Activated B cell treated with CpG ODN at 0.5 μM for 24 hours (primary cell): ENCODE measurements at regions not wholly inside any gene's neighbourhood (a gene's known extent, or its start where the extent isn't known, plus 50 kb on each side); places are given as distances from the start of the nearest gene placed in this dataset.

Experiments
- ATAC-seq: fragments of 200-7000 bp; cut with Tn5 transposase; one replicate; pipeline ENCODE4 v1.10.0; 2021; ENCODE audit warnings: low read depth, mild to moderate bottlenecking, moderate library complexity
- CTCF ChIA-PET: fragments of 350-600 bp; sonication (Branson Sonifier 250); formaldehyde crosslinking; loops from one replicate; lab custom pipeline; 2021; ENCODE audit warnings: antibody characterized with exemption; lab: Charles Lee
- POLR2A ChIA-PET: fragments of 350-600 bp; sonication (Branson Sonifier 250); formaldehyde crosslinking; loops from one replicate; lab custom pipeline; 2021; ENCODE audit warnings: antibody characterized with exemption; lab: Charles Lee
- DNase-seq: peaks from one replicate; pipeline ENCODE4 v3.0.0; 2022
- H3K27ac Mint-ChIP-seq: one replicate; pipeline ENCODE4 v1.8.0; 2020; ENCODE audit warnings: mixed read lengths
- H3K27me3 Mint-ChIP-seq: one replicate; pipeline ENCODE4 v1.8.0; 2021; ENCODE audit warnings: mixed read lengths
- H3K36me3 Mint-ChIP-seq: one replicate; pipeline ENCODE4 v1.8.0; 2021; ENCODE audit warnings: low read depth, mixed read lengths
- H3K4me1 Mint-ChIP-seq: one replicate; pipeline ENCODE4 v1.8.0; 2021; ENCODE audit warnings: mixed read lengths
- H3K4me3 Mint-ChIP-seq: one replicate; pipeline ENCODE4 v1.8.0; 2020; ENCODE audit warnings: mild to moderate bottlenecking, mixed read lengths
- H3K9me3 Mint-ChIP-seq: one replicate; pipeline ENCODE4 v1.8.0; 2020; ENCODE audit warnings: mixed read lengths
- intact Hi-C: fragments of 100-400 bp; cut with micrococcal nuclease; formaldehyde crosslinking; loops from one replicate; pipeline ENCODE4 v1.15.1; 2024
- TF ChIP-seq, protein P1 (sequence below): fragments of 200-600 bp; IDR thresholded peaks from one replicate; pipeline ENCODE4 v1.8.0; 2022; ENCODE audit warnings: antibody characterized with exemption, mild to moderate bottlenecking

DNA sequence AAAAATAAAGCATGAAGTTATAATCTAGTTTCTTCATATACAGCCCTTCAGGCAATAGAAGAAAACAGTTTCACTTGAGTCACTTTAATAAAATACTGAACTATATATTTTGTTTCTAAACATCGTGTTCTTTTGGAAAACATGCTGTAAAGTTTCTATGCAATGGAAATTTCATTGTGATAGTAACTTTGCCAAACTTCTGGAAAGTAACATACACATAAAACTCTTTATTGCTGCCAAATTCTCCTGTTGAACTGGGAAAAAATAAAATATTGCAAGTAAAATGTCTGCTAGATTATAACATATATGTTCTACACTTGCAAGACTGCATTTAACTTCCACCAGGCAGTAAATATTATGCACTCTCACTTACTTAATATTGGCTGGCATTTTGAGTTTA lies 635.4 kb downstream of the SPRY1 start:
- Mint-ChIP-seq H3K4me1 (no peaks in the 10 kb centered on the region), H3K4me3 (no peak overlapping the region), H3K27me3 (no peaks in the 10 kb centered on the region), H3K36me3 (no peaks in the 10 kb centered on the region), H3K9me3 (no peaks in the 10 kb centered on the region), H3K27ac (no peak overlapping the region)
- CTCF ChIA-PET = no interaction called here
- ATAC-seq (no peak), DNase-seq (no peak)
- intact Hi-C loops = no loop called here
- POLR2A ChIA-PET = no interaction called here
- TF ChIP-seq, protein P1, sequence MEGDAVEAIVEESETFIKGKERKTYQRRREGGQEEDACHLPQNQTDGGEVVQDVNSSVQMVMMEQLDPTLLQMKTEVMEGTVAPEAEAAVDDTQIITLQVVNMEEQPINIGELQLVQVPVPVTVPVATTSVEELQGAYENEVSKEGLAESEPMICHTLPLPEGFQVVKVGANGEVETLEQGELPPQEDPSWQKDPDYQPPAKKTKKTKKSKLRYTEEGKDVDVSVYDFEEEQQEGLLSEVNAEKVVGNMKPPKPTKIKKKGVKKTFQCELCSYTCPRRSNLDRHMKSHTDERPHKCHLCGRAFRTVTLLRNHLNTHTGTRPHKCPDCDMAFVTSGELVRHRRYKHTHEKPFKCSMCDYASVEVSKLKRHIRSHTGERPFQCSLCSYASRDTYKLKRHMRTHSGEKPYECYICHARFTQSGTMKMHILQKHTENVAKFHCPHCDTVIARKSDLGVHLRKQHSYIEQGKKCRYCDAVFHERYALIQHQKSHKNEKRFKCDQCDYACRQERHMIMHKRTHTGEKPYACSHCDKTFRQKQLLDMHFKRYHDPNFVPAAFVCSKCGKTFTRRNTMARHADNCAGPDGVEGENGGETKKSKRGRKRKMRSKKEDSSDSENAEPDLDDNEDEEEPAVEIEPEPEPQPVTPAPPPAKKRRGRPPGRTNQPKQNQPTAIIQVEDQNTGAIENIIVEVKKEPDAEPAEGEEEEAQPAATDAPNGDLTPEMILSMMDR = no peak

DNA sequence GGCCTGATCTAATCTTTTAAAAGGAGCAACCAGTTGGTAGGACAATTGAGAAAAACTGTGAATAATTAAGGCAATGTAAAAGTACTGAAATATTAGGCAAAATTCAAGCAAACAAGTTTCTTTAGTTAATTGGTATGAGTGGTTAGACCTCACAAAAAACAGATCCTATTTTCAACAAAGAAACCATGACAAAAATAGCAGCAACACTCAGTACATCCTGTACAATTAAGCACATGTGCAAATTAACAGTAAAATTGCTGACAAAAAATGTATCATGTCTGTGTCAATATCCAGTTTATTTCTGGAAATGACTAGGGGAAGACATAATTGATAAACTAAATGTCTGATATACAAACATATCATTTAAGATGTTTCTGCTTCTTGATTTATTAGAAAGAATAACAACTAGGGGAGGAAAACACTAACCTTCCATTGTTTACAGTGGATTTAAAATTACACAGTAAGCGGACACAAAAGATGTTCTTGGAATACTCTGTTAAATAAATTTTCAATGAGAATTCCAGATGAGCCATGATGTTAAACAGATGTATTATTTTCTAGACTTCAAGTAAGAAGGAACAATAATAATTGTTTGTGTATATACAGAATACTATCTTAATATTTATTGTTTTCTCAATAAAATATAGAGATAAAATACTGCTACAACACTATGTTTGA lies 638.9 kb downstream of the SPRY1 start:
- Mint-ChIP-seq H3K27ac (no peak overlapping the region), H3K4me3 (no peak overlapping the region), H3K9me3 (no peaks in the 10 kb centered on the region), H3K36me3 (no peaks in the 10 kb centered on the region), H3K4me1 (no peaks in the 10 kb centered on the region), H3K27me3 (no peaks in the 10 kb centered on the region)
- POLR2A ChIA-PET = no interaction called here
- intact Hi-C loops = no loop called here
- TF ChIP-seq, protein P1 = no peak
- CTCF ChIA-PET = no interaction called here
- ATAC-seq (no peak), DNase-seq (no peak)

DNA sequence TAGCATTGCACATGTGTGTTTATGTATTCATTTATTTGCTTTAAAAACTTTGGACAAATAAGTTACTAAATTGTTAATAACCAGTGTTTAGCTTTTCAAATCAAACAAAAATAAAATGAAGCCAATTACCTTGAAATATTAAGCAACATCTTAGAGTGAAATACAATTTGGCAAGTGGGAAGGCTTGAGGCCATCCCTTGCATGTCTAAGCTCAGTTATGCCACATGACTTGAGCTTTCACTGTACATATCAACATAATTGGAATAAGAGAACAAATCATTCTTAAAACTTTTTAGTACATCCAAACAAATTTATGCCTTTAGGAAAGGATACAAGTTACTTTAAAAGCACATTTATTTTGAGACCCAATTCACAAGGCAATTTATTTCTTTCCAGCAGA lies 640.6 kb downstream of the SPRY1 start:
- Mint-ChIP-seq H3K36me3 (no peaks in the 10 kb centered on the region), H3K27me3 (no peaks in the 10 kb centered on the region), H3K4me1 (no peaks in the 10 kb centered on the region), H3K4me3 (no peak overlapping the region), H3K9me3 (no peaks in the 10 kb centered on the region), H3K27ac (no peak overlapping the region)
- ATAC-seq = no peak
- TF ChIP-seq, protein P1 = no peak
- ChIA-PET CTCF (no interaction called here), POLR2A (no interaction called here)
- intact Hi-C loops = no loop called here
- no peak for DNase-seq

DNA sequence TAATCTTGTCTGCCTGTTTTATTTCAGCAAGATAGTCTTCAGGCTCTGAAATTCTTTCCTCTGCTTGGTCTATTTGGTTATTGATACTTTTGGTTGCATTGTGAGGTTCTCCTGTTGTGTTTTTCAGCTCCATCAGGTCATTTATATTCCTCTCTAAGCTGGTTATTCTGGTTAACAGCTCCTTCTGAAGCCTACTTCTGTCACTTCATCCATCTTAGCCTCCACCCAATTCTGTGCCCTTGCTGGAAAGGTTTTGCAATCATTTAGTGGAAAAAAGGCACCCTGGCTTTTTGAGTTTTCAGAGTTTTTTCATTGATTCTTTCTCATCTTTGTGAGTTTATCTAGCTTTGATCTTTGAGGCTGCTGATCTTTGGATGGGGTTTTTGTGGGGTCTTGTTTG lies 647.7 kb downstream of the SPRY1 start:
- H3K9me3 Mint-ChIP-seq = no peaks in the 10 kb centered on the region
- no peaks in the 10 kb centered on the region for H3K4me1 Mint-ChIP-seq
- H3K36me3 Mint-ChIP-seq = no peaks in the 10 kb centered on the region
- H3K27me3 Mint-ChIP-seq = no peaks in the 10 kb centered on the region
- no peak overlapping the region for H3K27ac Mint-ChIP-seq
- ChIA-PET CTCF (no interaction called here), POLR2A (no interaction called here)
- TF ChIP-seq, protein P1 = no peak
- H3K4me3 Mint-ChIP-seq = no peak overlapping the region
- no peak for DNase-seq
- intact Hi-C loops = no loop called here
- no peak for ATAC-seq

DNA sequence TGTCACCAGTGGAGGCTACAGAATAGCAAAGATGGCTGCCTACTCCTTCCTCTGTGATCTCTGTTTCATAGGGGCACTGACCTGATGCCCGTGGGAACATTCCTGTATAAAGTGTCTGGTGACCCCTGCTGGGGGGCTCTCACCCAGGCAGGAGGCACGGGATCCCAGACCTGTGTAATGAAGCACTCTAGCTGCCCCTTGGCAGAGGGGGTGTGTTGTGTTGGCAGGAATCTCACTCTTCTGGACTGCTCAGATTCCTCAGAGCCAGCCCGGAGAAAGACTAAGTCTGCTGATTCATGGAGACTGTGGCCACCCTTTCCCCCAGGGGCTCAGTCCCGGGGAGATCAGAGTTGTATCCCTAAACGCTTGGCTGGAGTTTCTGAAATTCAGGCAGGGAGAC lies 648.3 kb downstream of the SPRY1 start:
- POLR2A ChIA-PET = no interaction called here
- CTCF ChIA-PET = no interaction called here
- H3K36me3 Mint-ChIP-seq = no peaks in the 10 kb centered on the region
- DNase-seq (no peak), ATAC-seq (no peak)
- intact Hi-C loops = no loop called here
- TF ChIP-seq, protein P1 = no peak
- H3K27me3 Mint-ChIP-seq = no peaks in the 10 kb centered on the region
- H3K4me1 Mint-ChIP-seq = no peaks in the 10 kb centered on the region
- H3K9me3 Mint-ChIP-seq = no peaks in the 10 kb centered on the region
- no peak overlapping the region for H3K27ac Mint-ChIP-seq
- no peak overlapping the region for H3K4me3 Mint-ChIP-seq
